RWPE2 (cell line): ENCODE measurements at regions not wholly inside any gene's neighbourhood (a gene's known extent, or its start where the extent isn't known, plus 50 kb on each side); places are given as distances from the start of the nearest gene placed in this dataset.
A peak's percentile ranks its signal among the peaks of the same experiment; 100 is the strongest.

Experiments
- ATAC-seq: fragments of 200-7000 bp; cut with Tn5 transposase; 3 replicates; pipeline ENCODE4 v1.9.1; 2021; ENCODE audit warnings: low read depth
- DNase-seq: peaks from one replicate; pipeline ENCODE4 v3.0.0-alpha.2; 2020; ENCODE audit warnings: low spot score
- H3K27ac ChIP-seq: fragments of 450-650 bp; 2 replicates; pipeline ENCODE4 v1.5.1; 2017; ENCODE audit warnings: mild to moderate bottlenecking; ENCODE audit not compliant: poor library complexity, severe bottlenecking
- H3K27me3 ChIP-seq: fragments of 250-450 bp; sonication (Bioruptor Pico); 2 replicates; pipeline ENCODE4 v1.5.1; 2021; ENCODE audit warnings: mild to moderate bottlenecking, moderate library complexity; ENCODE audit not compliant: insufficient read depth, poor library complexity, severe bottlenecking
- H3K36me3 ChIP-seq: fragments of 250-450 bp; sonication (Bioruptor Pico); 2 replicates; pipeline ENCODE4 v1.5.1; 2020; ENCODE audit warnings: low read depth, mild to moderate bottlenecking, moderate library complexity
- H3K4me1 ChIP-seq: fragments of 250-450 bp; sonication (Bioruptor Pico); 2 replicates; pipeline ENCODE4 v1.5.1; 2021; ENCODE audit warnings: mild to moderate bottlenecking, moderate library complexity; ENCODE audit not compliant: insufficient read depth, poor library complexity, severe bottlenecking
- H3K4me3 ChIP-seq: fragments of 250-450 bp; sonication (Bioruptor Pico); 2 replicates; pipeline ENCODE4 v1.5.1; 2021; ENCODE audit warnings: mild to moderate bottlenecking, moderate library complexity; ENCODE audit not compliant: severe bottlenecking
- H3K9me3 ChIP-seq: fragments of 250-450 bp; sonication (Bioruptor Pico); 2 replicates; pipeline ENCODE4 v1.5.1; 2021; ENCODE audit warnings: mild to moderate bottlenecking, moderate library complexity; ENCODE audit not compliant: severe bottlenecking
- CTCF ChIP-seq: fragments of 450-650 bp; IDR thresholded peaks from one replicate; pipeline ENCODE4 v1.5.1; 2017; ENCODE audit warnings: mild to moderate bottlenecking, moderate library complexity; ENCODE audit not compliant: poor library complexity, severe bottlenecking

GRCh38 chr17:73962308-73962707, 241.2 kb upstream of the RPL38 start:
- Histone ChIP-seq H3K4me3 (no peak overlapping the region), H3K9me3 (peaks cover 1% of the 10 kb centered on the region), H3K4me1 (no peaks in the 10 kb centered on the region), H3K36me3 (no peaks in the 10 kb centered on the region), H3K27ac (no peak overlapping the region), H3K27me3 (peaks cover 15% of the 10 kb centered on the region)
- no peak for ATAC-seq
- no peak for TF ChIP-seq CTCF
- DNase-seq: no peak

GRCh38 chr17:73968680-73969079, 234.8 kb upstream of the RPL38 start:
- no peak for ATAC-seq
- DNase-seq: no peak
- no peaks in the 10 kb centered on the region for H3K4me1 ChIP-seq
- TF ChIP-seq CTCF: no peak
- no peak overlapping the region for H3K27ac ChIP-seq
- H3K27me3 ChIP-seq: peaks cover 30% of the 10 kb centered on the region
- no peaks in the 10 kb centered on the region for H3K36me3 ChIP-seq
- H3K9me3 ChIP-seq: no peaks in the 10 kb centered on the region
- H3K4me3 ChIP-seq: no peak overlapping the region

GRCh38 chr17:73969956-73970355, 233.5 kb upstream of the RPL38 start:
- no peaks in the 10 kb centered on the region for H3K9me3 ChIP-seq
- no peak overlapping the region for H3K4me3 ChIP-seq
- H3K27ac ChIP-seq: no peak overlapping the region
- DNase-seq (no peak), ATAC-seq (0 out of 3 replicates have a peak, but pooled peaks have one; percentile 21)
- TF ChIP-seq CTCF: no peak
- H3K27me3 ChIP-seq: peaks cover 30% of the 10 kb centered on the region
- H3K4me1 ChIP-seq: no peaks in the 10 kb centered on the region
- H3K36me3 ChIP-seq: no peaks in the 10 kb centered on the region

GRCh38 chr17:73971127-73971526, 232.4 kb upstream of the RPL38 start:
- DNase-seq (no peak), ATAC-seq (no peak)
- H3K4me1 ChIP-seq: no peaks in the 10 kb centered on the region
- no peaks in the 10 kb centered on the region for H3K9me3 ChIP-seq
- no peak overlapping the region for H3K27ac ChIP-seq
- H3K27me3 ChIP-seq: peaks cover 30% of the 10 kb centered on the region
- TF ChIP-seq CTCF: no peak
- H3K36me3 ChIP-seq: no peaks in the 10 kb centered on the region
- no peak overlapping the region for H3K4me3 ChIP-seq

GRCh38 chr17:73972056-73972455, 231.4 kb upstream of the RPL38 start:
- Histone ChIP-seq H3K27me3 (peaks cover 32% of the 10 kb centered on the region), H3K27ac (no peak overlapping the region)
- no peak for TF ChIP-seq CTCF

More at GRCh38 chr17:73972056-73972455, 231.4 kb upstream of the RPL38 start:
- ATAC-seq (no peak), DNase-seq (no peak)
- Histone ChIP-seq H3K36me3 (no peaks in the 10 kb centered on the region), H3K4me3 (no peak overlapping the region), H3K4me1 (no peaks in the 10 kb centered on the region), H3K9me3 (no peaks in the 10 kb centered on the region)
